Activated CD4-positive, alpha-beta T cell treated with anti-CD3 and anti-CD28 coated beads, Interleukin-2, amount 10 ng/mL, durations not matched to agents 7 days and 5 days (primary cell): ENCODE measurements at regions not wholly inside any gene's neighbourhood (a gene's known extent, or its start where the extent isn't known, plus 50 kb on each side); places are given as distances from the start of the nearest gene placed in this dataset.

ENCODE experiments used
- CTCF ChIA-PET: fragments of 350-600 bp; sonication (Branson Sonifier 250); formaldehyde crosslinking; loops from one replicate; lab custom pipeline; 2021; ENCODE audit warnings: antibody characterized with exemption; lab: Charles Lee
- POLR2A ChIA-PET: fragments of 350-600 bp; sonication (Branson Sonifier 250); formaldehyde crosslinking; loops from one replicate; lab custom pipeline; 2021; ENCODE audit warnings: antibody characterized with exemption; lab: Charles Lee
- DNase-seq: peaks from one replicate; pipeline ENCODE4 v3.0.0-alpha.2; 2020
- H3K27ac Mint-ChIP-seq: one replicate; pipeline ENCODE4 v1.8.0; 2021; ENCODE audit warnings: mild to moderate bottlenecking, moderate library complexity, mixed read lengths
- H3K27me3 Mint-ChIP-seq: one replicate; pipeline ENCODE4 v1.8.0; 2021; ENCODE audit warnings: mixed read lengths
- H3K36me3 Mint-ChIP-seq: one replicate; pipeline ENCODE4 v1.8.0; 2021; ENCODE audit warnings: low read depth, mixed read lengths
- H3K4me1 Mint-ChIP-seq: one replicate; pipeline ENCODE4 v1.8.0; 2021; ENCODE audit warnings: mixed read lengths
- H3K4me3 Mint-ChIP-seq: one replicate; pipeline ENCODE4 v1.8.0; 2021; ENCODE audit warnings: mild to moderate bottlenecking, moderate library complexity, mixed read lengths
- H3K9me3 Mint-ChIP-seq: one replicate; pipeline ENCODE4 v1.8.0; 2021; ENCODE audit warnings: mixed read lengths

DNA sequence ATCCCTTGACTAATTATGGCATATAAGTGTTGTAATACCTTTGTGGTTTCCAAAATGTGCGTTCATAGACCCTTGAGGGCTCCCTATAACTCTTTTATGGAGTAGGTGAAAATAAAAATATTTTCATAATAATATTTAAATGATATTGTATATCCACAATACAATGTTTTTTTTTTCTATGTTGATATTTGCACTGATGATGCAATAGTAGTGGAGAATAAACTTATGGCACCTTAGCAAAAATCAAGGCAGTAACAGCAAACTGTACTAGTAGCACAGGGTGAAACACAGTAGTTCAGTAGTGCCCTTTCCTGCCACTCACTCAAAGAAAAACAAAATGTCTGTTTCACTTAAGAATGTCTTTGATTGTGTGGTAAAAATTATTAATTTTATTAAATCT is 465.3 kb downstream of the C4orf33 start:
- CTCF ChIA-PET: no interaction called here
- POLR2A ChIA-PET: no interaction called here
- H3K4me1 Mint-ChIP-seq: no peaks in the 10 kb centered on the region
- no peak overlapping the region for H3K27ac Mint-ChIP-seq
- no peak overlapping the region for H3K4me3 Mint-ChIP-seq
- H3K9me3 Mint-ChIP-seq: no peaks in the 10 kb centered on the region
- H3K27me3 Mint-ChIP-seq: no peaks in the 10 kb centered on the region
- H3K36me3 Mint-ChIP-seq: no peaks in the 10 kb centered on the region
- no peak for DNase-seq

DNA sequence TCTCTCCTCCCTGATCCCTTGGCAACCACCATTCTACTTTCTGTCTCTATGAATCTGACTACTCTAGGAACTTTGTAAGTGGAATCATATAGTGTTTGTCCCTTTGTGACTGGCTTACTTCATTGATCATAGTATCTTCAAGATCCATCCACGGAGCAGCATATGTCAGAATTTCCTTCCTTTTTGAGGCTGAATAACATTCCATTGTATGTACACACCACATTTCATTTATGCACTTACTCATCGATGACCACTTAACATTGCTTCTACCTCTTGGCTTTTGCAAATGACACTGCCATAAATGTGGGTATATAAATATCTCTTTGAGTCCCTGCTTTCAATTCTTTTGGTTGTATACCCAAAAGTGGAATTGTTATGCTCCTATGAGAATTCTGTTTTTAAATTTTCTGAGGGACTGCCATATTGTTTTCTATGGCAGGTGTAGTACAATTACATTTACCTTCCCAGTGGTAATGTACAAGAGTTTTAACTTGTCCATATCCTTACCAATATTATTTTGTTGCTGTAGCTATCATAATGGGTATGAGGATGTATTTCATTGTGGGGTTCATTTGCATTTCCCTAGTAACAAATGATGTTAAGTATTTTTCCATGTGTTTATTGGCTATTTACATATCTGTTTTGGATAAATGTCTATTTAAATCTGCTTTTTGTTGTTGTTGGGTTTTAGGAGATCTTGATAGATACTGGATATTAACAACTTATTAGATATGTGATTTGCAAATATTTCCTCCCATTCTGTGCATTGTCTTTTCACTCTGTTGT is 466.1 kb downstream of the C4orf33 start:
- H3K4me1 Mint-ChIP-seq: no peaks in the 10 kb centered on the region
- H3K27me3 Mint-ChIP-seq: no peaks in the 10 kb centered on the region
- H3K36me3 Mint-ChIP-seq: no peaks in the 10 kb centered on the region

DNA sequence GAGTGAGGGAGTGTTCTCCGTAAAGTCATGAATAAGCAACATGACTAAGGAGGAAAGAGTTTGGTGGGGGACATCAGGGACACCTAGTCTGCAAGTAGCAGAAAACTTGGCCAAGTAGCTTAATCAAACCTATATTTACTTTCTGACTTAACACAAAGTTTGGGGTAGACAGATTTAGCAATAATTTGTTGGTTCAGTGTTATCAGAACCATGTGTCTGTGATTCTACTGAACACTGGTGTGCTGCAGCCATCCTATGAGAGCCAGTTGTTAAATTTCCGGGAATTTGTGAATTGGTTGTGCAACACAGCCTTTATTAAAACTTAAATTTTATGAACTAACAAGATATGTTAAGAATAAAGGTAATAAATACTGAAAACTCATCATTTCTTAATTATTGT is 469.3 kb downstream of the C4orf33 start:
- no peaks in the 10 kb centered on the region for H3K36me3 Mint-ChIP-seq
- no peak for DNase-seq
- H3K4me3 Mint-ChIP-seq: no peak overlapping the region
- ChIA-PET CTCF (no interaction called here), POLR2A (no interaction called here)
- H3K27me3 Mint-ChIP-seq: no peaks in the 10 kb centered on the region
- H3K4me1 Mint-ChIP-seq: no peaks in the 10 kb centered on the region
- H3K9me3 Mint-ChIP-seq: no peaks in the 10 kb centered on the region
- no peak overlapping the region for H3K27ac Mint-ChIP-seq

More for the DNA sequence above, 466.1 kb downstream of the C4orf33 start:
- no peaks in the 10 kb centered on the region for H3K9me3 Mint-ChIP-seq
- ChIA-PET CTCF (no interaction called here), POLR2A (no interaction called here)
- DNase-seq: no peak
- H3K4me3 Mint-ChIP-seq: no peak overlapping the region
- H3K27ac Mint-ChIP-seq: no peak overlapping the region

DNA sequence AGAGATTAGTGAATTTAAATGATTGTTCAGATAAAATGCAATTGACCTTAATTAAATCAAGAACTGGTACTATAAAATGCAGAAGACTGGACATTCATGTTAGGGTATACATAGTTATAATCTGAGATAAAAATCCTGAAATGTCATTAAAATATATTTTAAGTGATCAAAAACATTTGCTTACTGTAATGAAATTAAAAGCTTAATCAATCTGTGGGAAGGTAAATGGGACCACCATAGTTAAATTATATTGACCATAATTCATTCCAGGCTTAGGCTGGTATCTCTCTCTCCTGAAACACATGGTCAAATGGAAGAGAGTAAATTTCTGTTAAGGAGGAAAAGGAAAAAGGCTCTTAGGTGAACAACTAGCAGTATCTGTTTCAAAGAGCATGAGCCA is 474.4 kb downstream of the C4orf33 start:
- H3K9me3 Mint-ChIP-seq: peaks cover 2% of the 10 kb centered on the region
- ChIA-PET POLR2A (no interaction called here), CTCF (no interaction called here)
- no peaks in the 10 kb centered on the region for H3K36me3 Mint-ChIP-seq
- no peaks in the 10 kb centered on the region for H3K27me3 Mint-ChIP-seq
- H3K4me3 Mint-ChIP-seq: no peak overlapping the region
- no peak for DNase-seq
- H3K4me1 Mint-ChIP-seq: no peaks in the 10 kb centered on the region
- H3K27ac Mint-ChIP-seq: no peak overlapping the region

DNA sequence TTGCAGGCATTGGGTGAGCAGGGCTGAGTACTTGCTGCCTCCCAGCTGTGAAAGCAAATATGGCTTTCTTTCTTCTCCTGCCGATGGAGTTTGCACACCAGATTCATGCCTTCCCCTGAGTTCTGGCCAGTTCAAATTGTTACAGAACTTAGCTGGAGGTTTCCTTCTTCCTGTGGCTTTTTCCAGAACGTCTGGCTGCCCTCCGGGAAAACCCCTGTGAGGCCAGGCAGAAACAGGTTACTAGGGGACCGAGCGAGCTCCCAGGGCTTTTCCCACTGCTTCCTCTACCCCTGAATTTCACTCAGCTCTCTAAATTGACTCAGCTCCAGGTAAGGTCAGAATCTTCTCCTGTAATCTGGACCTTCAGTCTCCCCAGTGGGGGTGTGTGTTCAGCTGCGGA is 482.4 kb downstream of the C4orf33 start:
- H3K4me1 Mint-ChIP-seq: peaks cover 8% of the 10 kb centered on the region
- no peaks in the 10 kb centered on the region for H3K9me3 Mint-ChIP-seq
- H3K36me3 Mint-ChIP-seq: no peaks in the 10 kb centered on the region
- H3K27me3 Mint-ChIP-seq: no peaks in the 10 kb centered on the region
- H3K27ac Mint-ChIP-seq: no peak overlapping the region
- POLR2A ChIA-PET: no interaction called here
- DNase-seq: no peak
- no peak overlapping the region for H3K4me3 Mint-ChIP-seq
- CTCF ChIA-PET: no interaction called here

DNA sequence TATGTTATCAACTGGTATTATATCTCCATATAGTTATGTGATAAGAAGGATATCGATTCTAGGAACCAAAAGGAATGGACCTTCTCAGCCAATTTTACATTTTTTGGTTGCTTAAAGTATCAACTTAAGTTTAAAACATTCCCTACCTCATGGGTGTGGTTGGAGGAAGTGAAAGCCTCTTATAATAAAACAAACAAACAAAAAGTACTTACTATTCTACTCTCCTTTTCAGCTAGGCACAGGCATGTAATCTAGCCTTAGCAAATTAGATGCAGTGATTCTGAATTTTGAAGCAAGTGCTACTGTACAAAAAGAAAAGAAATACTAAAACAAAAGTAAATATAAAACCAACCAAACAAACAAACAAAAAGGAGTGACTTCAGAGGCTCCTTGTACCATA is 485.4 kb downstream of the C4orf33 start:
- Mint-ChIP-seq H3K9me3 (peaks cover 6% of the 10 kb centered on the region), H3K27me3 (no peaks in the 10 kb centered on the region), H3K36me3 (no peaks in the 10 kb centered on the region), H3K4me3 (no peak overlapping the region), H3K4me1 (peaks cover 8% of the 10 kb centered on the region), H3K27ac (no peak overlapping the region)
- no peak for DNase-seq
- CTCF ChIA-PET: no interaction called here
- POLR2A ChIA-PET: no interaction called here

DNA sequence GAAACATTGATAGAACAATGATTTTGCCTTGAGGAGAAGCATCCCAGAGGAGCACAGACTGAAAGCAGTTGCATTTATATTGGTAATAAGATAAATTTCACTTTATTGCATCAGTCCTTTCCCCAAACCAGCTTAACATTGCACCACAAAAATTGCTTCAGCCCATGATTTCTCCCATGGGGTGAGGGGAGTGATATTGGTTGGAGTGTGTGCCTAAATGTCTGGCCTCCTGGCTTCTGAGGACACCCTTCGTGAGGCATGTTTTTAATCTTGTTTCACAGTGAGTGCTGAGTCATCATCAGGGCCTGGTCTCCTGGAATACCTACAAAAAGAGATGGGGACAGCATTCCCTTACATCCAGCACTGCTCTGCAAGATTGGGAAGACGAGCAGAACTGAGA is 487.9 kb downstream of the C4orf33 start:
- Mint-ChIP-seq H3K27ac (no peak overlapping the region), H3K9me3 (peaks cover 6% of the 10 kb centered on the region), H3K27me3 (no peaks in the 10 kb centered on the region), H3K4me1 (no peaks in the 10 kb centered on the region), H3K36me3 (no peaks in the 10 kb centered on the region), H3K4me3 (no peak overlapping the region)
- no peak for DNase-seq
- ChIA-PET POLR2A (no interaction called here), CTCF (no interaction called here)

DNA sequence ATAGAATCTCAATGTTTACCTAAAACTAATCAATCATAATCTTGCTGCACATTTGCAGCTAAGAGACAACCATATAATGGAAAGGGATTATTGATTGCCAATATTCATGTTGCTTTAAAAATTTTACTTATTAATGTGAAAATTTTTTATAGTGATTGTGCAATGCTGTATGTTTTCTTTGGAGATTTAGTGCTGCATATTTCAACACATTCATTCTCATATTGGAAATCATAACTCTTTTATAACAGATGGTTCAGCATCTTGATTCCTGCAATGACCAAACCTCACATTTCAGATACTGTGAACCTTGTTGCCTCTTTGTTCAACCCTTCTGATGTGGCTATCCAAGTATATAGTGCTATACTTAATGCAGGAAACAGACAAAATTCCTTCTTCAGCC is 502.6 kb downstream of the C4orf33 start:
- Mint-ChIP-seq H3K27ac (no peak overlapping the region), H3K36me3 (no peaks in the 10 kb centered on the region), H3K27me3 (no peaks in the 10 kb centered on the region), H3K4me3 (no peak overlapping the region), H3K4me1 (no peaks in the 10 kb centered on the region), H3K9me3 (peaks cover under 1% of the 10 kb centered on the region)
- ChIA-PET CTCF (no interaction called here), POLR2A (no interaction called here)
- DNase-seq: no peak

DNA sequence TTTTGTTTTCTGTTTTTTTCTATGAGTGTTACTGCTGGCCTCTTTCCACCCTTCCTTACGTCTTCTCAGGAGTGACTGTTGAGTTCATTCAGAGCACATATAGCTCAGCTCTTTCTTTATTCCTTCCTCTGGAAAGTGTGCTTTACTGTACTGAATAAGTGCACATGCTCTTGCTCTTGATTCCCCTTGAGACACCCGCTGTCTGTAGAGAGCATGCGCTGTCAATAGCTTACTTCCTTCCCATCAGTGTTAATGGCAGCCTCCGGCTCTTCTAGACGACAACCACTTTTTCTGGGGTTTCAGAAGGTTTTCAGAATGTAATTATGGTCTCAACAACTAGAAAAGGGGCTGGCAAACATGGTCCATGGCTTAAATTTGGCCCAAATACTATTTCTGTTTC is 504.9 kb downstream of the C4orf33 start:
- Mint-ChIP-seq H3K27me3 (no peaks in the 10 kb centered on the region), H3K27ac (no peak overlapping the region), H3K36me3 (no peaks in the 10 kb centered on the region), H3K4me1 (no peaks in the 10 kb centered on the region), H3K4me3 (no peak overlapping the region), H3K9me3 (no peaks in the 10 kb centered on the region)
- ChIA-PET POLR2A (no interaction called here), CTCF (no interaction called here)
- no peak for DNase-seq

DNA sequence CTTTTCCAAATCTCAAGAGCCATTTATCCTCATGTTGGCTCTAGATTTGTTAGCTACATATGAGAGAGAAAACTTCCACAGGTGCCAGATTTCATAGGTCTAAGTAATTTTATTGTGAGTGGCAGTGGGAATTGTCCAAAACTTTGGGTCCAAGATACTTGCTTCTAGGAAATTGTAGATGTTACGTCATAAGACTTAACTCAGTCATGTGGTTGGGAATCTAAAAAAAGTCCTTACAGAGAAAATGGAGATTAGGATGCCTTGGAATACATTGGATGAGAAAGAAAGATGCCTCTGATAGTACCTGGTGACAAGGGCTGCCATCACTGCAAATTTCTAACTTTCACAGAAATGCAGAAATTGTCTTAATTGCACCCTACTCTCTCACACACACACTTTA is 506.5 kb downstream of the C4orf33 start:
- H3K9me3 Mint-ChIP-seq: no peaks in the 10 kb centered on the region
- no peaks in the 10 kb centered on the region for H3K4me1 Mint-ChIP-seq
- DNase-seq: no peak
- H3K27me3 Mint-ChIP-seq: no peaks in the 10 kb centered on the region
- no peaks in the 10 kb centered on the region for H3K36me3 Mint-ChIP-seq
- ChIA-PET POLR2A (no interaction called here), CTCF (no interaction called here)
- no peak overlapping the region for H3K4me3 Mint-ChIP-seq
- no peak overlapping the region for H3K27ac Mint-ChIP-seq

DNA sequence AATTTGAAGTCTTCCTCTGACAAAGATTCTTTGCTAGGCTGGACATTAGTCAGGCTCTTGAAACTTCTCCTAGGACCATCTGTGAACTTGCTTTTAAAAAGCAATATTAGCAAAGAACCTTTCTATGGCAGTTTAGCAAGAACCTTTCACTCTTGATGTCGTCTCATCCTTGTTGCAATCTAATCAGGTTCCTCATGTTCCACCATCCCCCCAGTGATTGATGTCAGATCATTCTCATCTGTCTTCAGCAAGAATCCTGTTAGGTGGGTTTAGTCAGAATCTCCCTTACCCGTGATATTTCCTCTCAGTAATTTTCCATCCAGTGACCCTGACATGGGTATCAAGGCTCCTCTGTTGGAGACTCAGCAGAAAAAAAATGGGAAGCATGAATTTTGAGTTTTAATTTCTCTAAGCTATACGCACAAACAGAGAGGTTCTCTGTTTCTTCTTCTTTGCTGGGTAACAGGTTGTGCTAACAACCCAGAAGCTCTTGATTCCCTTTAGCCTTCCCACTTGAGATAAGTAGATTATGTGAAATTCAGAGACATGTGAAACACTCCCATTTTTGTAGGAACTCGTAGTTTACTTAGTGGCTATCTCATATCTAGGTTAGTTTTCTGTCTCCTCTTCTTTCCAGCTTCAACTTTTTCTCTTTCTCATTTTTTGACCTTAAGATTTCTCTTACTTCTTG is 507.4 kb downstream of the C4orf33 start:
- DNase-seq: no peak
- Mint-ChIP-seq H3K27me3 (no peaks in the 10 kb centered on the region), H3K9me3 (no peaks in the 10 kb centered on the region), H3K4me3 (no peak overlapping the region), H3K36me3 (no peaks in the 10 kb centered on the region), H3K4me1 (no peaks in the 10 kb centered on the region), H3K27ac (no peak overlapping the region)
- ChIA-PET CTCF (no interaction called here), POLR2A (no interaction called here)

DNA sequence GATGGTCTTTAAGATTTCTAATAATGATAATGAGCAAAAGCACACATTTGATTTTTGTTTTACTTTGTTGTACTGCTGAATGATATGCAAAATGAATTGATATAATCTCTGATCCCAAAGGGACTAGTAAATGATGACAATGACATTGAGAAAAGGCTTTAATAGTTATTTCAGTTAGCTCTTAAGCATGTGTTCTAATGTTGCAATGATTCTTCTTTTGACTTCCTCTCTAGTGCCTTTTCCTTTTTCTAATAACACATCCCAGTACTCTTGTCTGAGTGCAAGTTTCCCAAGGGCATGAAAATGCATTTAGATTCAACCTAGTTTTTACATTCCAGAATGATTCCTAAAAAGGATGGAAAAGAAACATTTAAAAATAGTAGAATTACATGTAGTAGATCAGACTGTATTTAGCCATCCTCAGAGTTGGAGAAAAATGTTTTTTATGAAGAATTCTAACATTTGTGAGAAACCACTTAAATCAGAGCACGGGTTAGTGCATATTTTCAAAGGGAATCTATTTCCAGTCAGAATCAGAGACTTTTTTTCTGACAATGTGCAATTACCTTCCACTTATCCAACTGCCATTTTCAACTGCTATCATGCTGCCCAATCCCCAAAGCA is 508.8 kb downstream of the C4orf33 start:
- H3K27me3 Mint-ChIP-seq: no peaks in the 10 kb centered on the region
- no peak for DNase-seq
- ChIA-PET POLR2A (no interaction called here), CTCF (no interaction called here)
- no peaks in the 10 kb centered on the region for H3K9me3 Mint-ChIP-seq
- no peak overlapping the region for H3K27ac Mint-ChIP-seq
- no peaks in the 10 kb centered on the region for H3K4me1 Mint-ChIP-seq
- H3K4me3 Mint-ChIP-seq: no peak overlapping the region
- H3K36me3 Mint-ChIP-seq: no peaks in the 10 kb centered on the region

DNA sequence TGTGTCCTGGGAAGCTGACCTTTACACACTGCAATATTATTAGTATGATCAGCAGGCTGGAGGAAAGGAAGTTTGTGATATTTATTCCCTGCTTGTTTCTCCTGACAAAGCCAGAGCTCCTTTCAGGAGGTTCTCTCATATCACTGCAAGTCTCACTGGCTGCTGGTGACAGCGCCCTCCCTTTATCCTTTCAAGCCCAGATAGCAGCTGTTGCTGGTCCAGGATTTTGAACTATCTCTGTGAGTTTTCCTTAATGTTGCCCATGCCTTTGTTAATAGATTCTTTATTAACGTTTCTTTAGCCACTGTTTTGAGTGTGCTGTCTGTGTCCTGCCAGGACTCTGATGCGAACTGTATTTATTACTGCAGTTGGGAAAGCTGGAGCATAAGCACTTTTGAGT is 518.7 kb downstream of the C4orf33 start:
- no peak for DNase-seq
- Mint-ChIP-seq H3K36me3 (no peaks in the 10 kb centered on the region), H3K27ac (no peak overlapping the region), H3K9me3 (no peaks in the 10 kb centered on the region), H3K4me1 (no peaks in the 10 kb centered on the region), H3K27me3 (no peaks in the 10 kb centered on the region), H3K4me3 (no peak overlapping the region)
- CTCF ChIA-PET: no interaction called here
- POLR2A ChIA-PET: no interaction called here
